HepG2 (cell line): ENCODE measurements at regions not wholly inside any gene's neighbourhood (a gene's known extent, or its start where the extent isn't known, plus 50 kb on each side); places are given as distances from the start of the nearest gene placed in this dataset.

Experiments
- ATAC-seq: fragments of 200-7000 bp; cut with Tn5 transposase; 3 replicates; pipeline ENCODE4 v1.9.1; 2020; ENCODE audit warnings: mild to moderate bottlenecking, moderate library complexity
- BruUV-seq: library from RNA; stranded (reverse); fragments of 400-500 nt; replicated peaks from 2 replicates; lab custom pipeline; 2021; lab: Mats Ljungman, UMichigan
- CTCF ChIA-PET: fragments of 300-600 bp; formaldehyde crosslinking; extraction: SDS; loops from one replicate; lab custom pipeline; 2021; ENCODE audit warnings: low total read pairs, inconsistent platforms, low intra/inter-chr PET ratio; lab: Yijun Ruan, JAX
- POLR2A ChIA-PET: fragments of 350-600 bp; sonication (Branson Sonifier 250); formaldehyde crosslinking; loops from one replicate; lab custom pipeline; 2020; ENCODE audit warnings: antibody characterized with exemption, inconsistent platforms; lab: Yijun Ruan, JAX
- DNase-seq: peaks from one replicate; pipeline ENCODE4 v3.0.0-alpha.2; 2015; ENCODE audit warnings: low spot score
- FAIRE-seq: peaks from 3 replicates; lab custom pipeline; 2011; peaks lifted over from hg19 to GRCh38; lab: Jason Lieb, UNC
- H2AFZ ChIP-seq: one replicate; pipeline ENCODE4 v1.6.1; 2011; ENCODE audit warnings: low read length, inconsistent platforms
- H3K27ac ChIP-seq: fragments of 300-600 bp; 3 replicates; pipeline ENCODE4 v1.8.0; 2011; ENCODE audit warnings: mixed run types, mild to moderate bottlenecking, mixed read lengths, low read length, inconsistent platforms; ENCODE audit not compliant: insufficient read depth; ENCODE audit errors: extremely low read length
- H3K27me3 ChIP-seq, 2 experiments: fragments of 200-600 bp in 1 of 2; 2 replicates in 1 of 2; 3 replicates in 1 of 2; pipeline versions ENCODE4 v1.6.0 to v1.8.0; 2011; ENCODE audit warnings: low read length in 2 of 2, mild to moderate bottlenecking in 2 of 2, moderate library complexity in 2 of 2, inconsistent platforms in 1 of 2; ENCODE audit not compliant: insufficient read depth in 2 of 2, control insufficient read depth in 1 of 2
- H3K36me3 ChIP-seq, 2 experiments: fragments of 200-600 bp in 1 of 2; replicated peaks in 1 of 2; 2 replicates in 1 of 2; 3 replicates in 1 of 2; pipeline versions ENCODE4 v1.5.1 to v1.8.0; 2011; ENCODE audit warnings: low read length in 2 of 2, inconsistent platforms in 1 of 2; ENCODE audit not compliant: insufficient read depth in 2 of 2, control insufficient read depth in 1 of 2
- H3K4me1 ChIP-seq: 2 replicates; pipeline ENCODE4 v1.5.1; 2012; ENCODE audit warnings: low read length, inconsistent platforms; ENCODE audit not compliant: insufficient read depth
- H3K4me2 ChIP-seq: 2 replicates; pipeline ENCODE4 v1.6.0; 2011; ENCODE audit warnings: low read depth, low read length, inconsistent platforms
- H3K4me3 ChIP-seq, 3 experiments: fragments of 200-600 bp in 1 of 3; sonication (generic), shearing (Covaris generic) in 1 of 3; replicated peaks in 1 of 3; 2 replicates each; pipeline ENCODE4 v1.5.1; 2011 to 2016; ENCODE audit warnings: low read length in 3 of 3, inconsistent platforms in 2 of 3, low read depth in 2 of 3, mild to moderate bottlenecking in 2 of 3, control low read depth in 1 of 3, mixed read lengths in 1 of 3; ENCODE audit not compliant: insufficient read depth in 1 of 3
- H3K79me2 ChIP-seq: one replicate; pipeline ENCODE4 v1.6.1; 2011; ENCODE audit warnings: low read length, inconsistent platforms; ENCODE audit not compliant: insufficient read depth
- H3K9ac ChIP-seq: 2 replicates; pipeline ENCODE4 v1.6.0; 2011; ENCODE audit warnings: mild to moderate bottlenecking, low read depth, low read length, inconsistent platforms; ENCODE audit not compliant: insufficient read depth
- H3K9me3 ChIP-seq: 2 replicates; pipeline ENCODE4 v1.5.1; 2012; ENCODE audit warnings: mild to moderate bottlenecking, low read length
- H4K20me1 ChIP-seq: 2 replicates; pipeline ENCODE4 v1.6.0; 2011; ENCODE audit warnings: inconsistent platforms, mild to moderate bottlenecking, low read length, moderate library complexity; ENCODE audit not compliant: insufficient read depth
- ATF6 ChIP-seq: sonication (generic); formaldehyde crosslinking; conservative IDR thresholded peaks from 2 replicates; pipeline ENCODE4 v1.4.0; 2020; ENCODE audit warnings: missing genetic modification reagents
- DMAP1 ChIP-seq: IDR thresholded peaks from 2 replicates; pipeline ENCODE4 v1.6.1; 2016
- FUBP1 ChIP-seq: sonication (generic); formaldehyde crosslinking; IDR thresholded peaks from 2 replicates; pipeline ENCODE4 v1.5.1; 2020; ENCODE audit warnings: missing genetic modification reagents, mild to moderate bottlenecking, borderline replicate concordance
- MED1 ChIP-seq: sonication (generic); formaldehyde crosslinking; IDR thresholded peaks from 2 replicates; pipeline ENCODE4 v1.4.0; 2020; ENCODE audit warnings: missing genetic modification reagents
- MXI1 ChIP-seq: IDR thresholded peaks from 3 replicates; pipeline ENCODE4 v1.6.1; 2012; ENCODE audit warnings: low read depth, low read length, inconsistent platforms, borderline replicate concordance
- PAX8 ChIP-seq: sonication (generic); formaldehyde crosslinking; IDR thresholded peaks from 2 replicates; pipeline ENCODE4 v1.8.0; 2022; ENCODE audit warnings: mild to moderate bottlenecking, missing genetic modification reagents, borderline replicate concordance
- POGK ChIP-seq: sonication (generic); formaldehyde crosslinking; conservative IDR thresholded peaks from 2 replicates; pipeline ENCODE4 v1.8.0; 2022; ENCODE audit warnings: mild to moderate bottlenecking, moderate library complexity, missing genetic modification reagents
- SAP130 ChIP-seq: IDR thresholded peaks from 2 replicates; pipeline ENCODE4 v1.6.1; 2016; ENCODE audit warnings: low read depth
- SP2 ChIP-seq: sonication (generic); formaldehyde crosslinking; IDR thresholded peaks from 2 replicates; pipeline ENCODE4 v1.5.1; 2020; ENCODE audit warnings: mild to moderate bottlenecking, missing genetic modification reagents
- XRCC5 ChIP-seq: fragments of 200-400 bp; formaldehyde crosslinking; optimal IDR thresholded peaks from 2 replicates; pipeline ENCODE3; 2017; ENCODE audit warnings: mild to moderate bottlenecking, low read length
- ZBTB26 ChIP-seq: IDR thresholded peaks from 2 replicates; pipeline ENCODE4 v1.6.1; 2016; ENCODE audit warnings: missing compliant biosample characterization, missing genetic modification reagents, borderline replicate concordance
- ZNF569 ChIP-seq: sonication (generic); formaldehyde crosslinking; IDR thresholded peaks from 2 replicates; pipeline ENCODE4 v1.5.0; 2020; ENCODE audit warnings: mild to moderate bottlenecking, missing genetic modification reagents, moderate library complexity, borderline replicate concordance
- in situ Hi-C: cut with HindIII; loops from 2 replicates; pipeline ENCODE4 v1.10.0; 2017; ENCODE audit warnings: low pct_unique_long_range_greater_than_20kb; ENCODE audit not compliant: extremely low pct_ligation_motif_present
- intact Hi-C: fragments of 100-400 bp; cut with micrococcal nuclease; formaldehyde crosslinking; loops from one replicate; pipeline ENCODE4 v1.10.0; 2022; ENCODE audit not compliant: unreplicated experiment

GRCh38 chrX:137431693-137432488, 134.0 kb upstream of the ZIC3 start (continued):
- no peak for TF ChIP-seq MED1 (CRISPR knock-in tag)
- no peak for TF ChIP-seq POGK (CRISPR knock-in tag)
- TF ChIP-seq ATF6 (CRISPR knock-in tag), result no peak

GRCh38 chrX:137430984-137431475, 134.9 kb upstream of the ZIC3 start:
- intact Hi-C loops (no loop called here), in situ Hi-C loops (no loop called here)
- no peaks in the 10 kb centered on the region for H3K79me2 ChIP-seq
- ChIA-PET POLR2A (no interaction called here), CTCF (no interaction called here)
- no TSS peak for BruUV-seq
- FAIRE-seq (no peak), ATAC-seq (no peak), DNase-seq (no peak)
- no peaks in the 10 kb centered on the region for H4K20me1 ChIP-seq
- no peaks in the 10 kb centered on the region for H3K9me3 ChIP-seq
- no peak overlapping the region for H3K4me3 ChIP-seq
- H3K36me3 ChIP-seq, result no peaks in the 10 kb centered on the region
- H3K27ac ChIP-seq, result no peak overlapping the region
- no peak overlapping the region for H3K4me2 ChIP-seq
- H3K4me1 ChIP-seq, result no peaks in the 10 kb centered on the region
- TF ChIP-seq DMAP1 (CRISPR knock-in tag) (no peak), XRCC5 (no peak), SAP130 (CRISPR knock-in tag) (no peak), MXI1 (no peak), ZNF569 (no peak), ZBTB26 (CRISPR knock-in tag) (no peak), PAX8 (CRISPR knock-in tag) (no peak), SP2 (CRISPR knock-in tag) (no peak), FUBP1 (no peak)
- no peak overlapping the region for H2AFZ ChIP-seq
- no peak overlapping the region for H3K9ac ChIP-seq
- peaks cover 0 to 10% of the 10 kb centered on the region in 2 experiments; a peak in 2 of 5 replicates for H3K27me3 ChIP-seq
